Skeletal muscle cell (primary cell): ENCODE measurements at regions not wholly inside any gene's neighbourhood (a gene's known extent, or its start where the extent isn't known, plus 50 kb on each side); places are given as distances from the start of the nearest gene placed in this dataset.

ENCODE experiments used
- DNase-seq: peaks from one replicate; pipeline ENCODE4 v3.0.0-alpha.2; 2010; ENCODE audit warnings: low read depth
- H3K4me3 ChIP-seq: 2 replicates; pipeline ENCODE4 v1.5.1; 2011; ENCODE audit warnings: low read depth, mild to moderate bottlenecking, control low read depth, low read length, moderate library complexity

GRCh38 chr17:72333570-72333969, 212.8 kb downstream of the SOX9 start:
- no peak overlapping the region for H3K4me3 ChIP-seq
- no peak for DNase-seq

- H3K4me3 ChIP-seq, result no peak overlapping the region
- DNase-seq, result peak; percentile 45
Measured at GRCh38 chr17:72334205-72334604, 213.4 kb downstream of the SOX9 start.

GRCh38 chr17:72336026-72336803, 215.4 kb downstream of the SOX9 start:
- no peak overlapping the region for H3K4me3 ChIP-seq
- DNase-seq, result no peak

- no peak for DNase-seq
- no peak overlapping the region for H3K4me3 ChIP-seq
Measured at GRCh38 chr17:72336804-72337070, 215.9 kb downstream of the SOX9 start.

GRCh38 chr17:72338304-72338703, 217.5 kb downstream of the SOX9 start:
- no peak overlapping the region for H3K4me3 ChIP-seq
- DNase-seq, result no peak

- peak; percentile 70 for DNase-seq
- H3K4me3 ChIP-seq, result no peak overlapping the region
Measured at GRCh38 chr17:72338847-72339790, 218.3 kb downstream of the SOX9 start.

GRCh38 chr17:72340836-72341235, 220.0 kb downstream of the SOX9 start:
- no peak for DNase-seq

GRCh38 chr17:72342061-72342460, 221.2 kb downstream of the SOX9 start:
- no peak for DNase-seq
- no peak overlapping the region for H3K4me3 ChIP-seq

More at GRCh38 chr17:72340836-72341235, 220.0 kb downstream of the SOX9 start:
- no peak overlapping the region for H3K4me3 ChIP-seq

- DNase-seq, result no peak
- no peak overlapping the region for H3K4me3 ChIP-seq
Measured at GRCh38 chr17:72342627-72343527, 222.1 kb downstream of the SOX9 start.

GRCh38 chr17:72343911-72344310, 223.1 kb downstream of the SOX9 start:
- no peak overlapping the region for H3K4me3 ChIP-seq

GRCh38 chr17:72344613-72345012, 223.8 kb downstream of the SOX9 start:
- DNase-seq, result no peak
- H3K4me3 ChIP-seq, result no peak overlapping the region

More at GRCh38 chr17:72343911-72344310, 223.1 kb downstream of the SOX9 start:
- DNase-seq, result no peak

GRCh38 chr17:72345088-72345487, 224.3 kb downstream of the SOX9 start:
- H3K4me3 ChIP-seq, result no peak overlapping the region
- DNase-seq, result no peak

- H3K4me3 ChIP-seq, result no peak overlapping the region
- DNase-seq, result no peak
Measured at GRCh38 chr17:72345536-72345935, 224.7 kb downstream of the SOX9 start.

- no peak overlapping the region for H3K4me3 ChIP-seq
- DNase-seq, result no peak
Measured at GRCh38 chr17:72346306-72346705, 225.5 kb downstream of the SOX9 start.

GRCh38 chr17:72349011-72349410, 228.2 kb downstream of the SOX9 start:
- DNase-seq, result no peak
- no peak overlapping the region for H3K4me3 ChIP-seq

GRCh38 chr17:72349491-72349995, 228.7 kb downstream of the SOX9 start:
- H3K4me3 ChIP-seq, result no peak overlapping the region
- DNase-seq, result no peak

- no peak overlapping the region for H3K4me3 ChIP-seq
- no peak for DNase-seq
Measured at GRCh38 chr17:72350073-72350472, 229.3 kb downstream of the SOX9 start.

GRCh38 chr17:72351365-72351764, 230.5 kb downstream of the SOX9 start:
- H3K4me3 ChIP-seq, result no peak overlapping the region

GRCh38 chr17:72351884-72352346, 231.1 kb downstream of the SOX9 start:
- H3K4me3 ChIP-seq, result no peak overlapping the region
- DNase-seq, result no peak

More at GRCh38 chr17:72351365-72351764, 230.5 kb downstream of the SOX9 start:
- no peak for DNase-seq
